ENCODE measurements at regions not wholly inside any gene's neighbourhood (a gene's known extent, or its start where the extent isn't known, plus 50 kb on each side); places are given as distances from the start of the nearest gene placed in this dataset.

GRCh38 chr9:121601194-121601593, 50.2 kb upstream of the DAB2IP start:
- DNase-seq (ENCODE audit: low read depth in 2 of 2): no peak
